PC-9 (cell line): ENCODE measurements at regions not wholly inside any gene's neighbourhood (a gene's known extent, or its start where the extent isn't known, plus 50 kb on each side); places are given as distances from the start of the nearest gene placed in this dataset.

ENCODE experiments used
- EZH2 ChIP-seq: fragments of 200-600 bp; sonication (generic); IDR thresholded peaks from 2 replicates; pipeline ENCODE4 v1.8.0; 2017; ENCODE audit warnings: antibody characterized with exemption, low read depth
- TF ChIP-seq, protein P1 (sequence below): fragments of 200-600 bp; sonication (generic); conservative IDR thresholded peaks from 2 replicates; pipeline ENCODE4 v1.6.1; 2017; ENCODE audit warnings: mixed run types, antibody characterized with exemption, mild to moderate bottlenecking, moderate library complexity

DNA sequence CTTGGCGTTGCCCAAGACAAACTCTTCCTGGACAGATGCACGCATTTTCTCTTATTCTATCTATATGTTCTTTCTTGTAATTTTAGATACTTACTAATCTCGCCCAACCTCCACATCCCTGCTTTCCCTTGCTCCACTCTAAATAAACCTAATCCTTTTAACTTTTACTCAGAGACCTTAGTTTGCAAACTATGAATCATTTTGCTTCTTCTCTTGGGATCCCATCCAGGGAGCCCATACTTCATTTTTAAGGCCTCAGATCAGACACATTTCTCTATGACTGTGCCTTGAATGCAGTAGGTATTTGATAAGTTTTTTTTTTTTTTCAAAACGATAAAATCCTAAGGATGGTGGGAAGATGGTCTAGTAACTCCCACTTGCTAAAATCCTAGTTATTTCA, 353.8 kb upstream of the HAND2 start:
- TF ChIP-seq, protein P1, sequence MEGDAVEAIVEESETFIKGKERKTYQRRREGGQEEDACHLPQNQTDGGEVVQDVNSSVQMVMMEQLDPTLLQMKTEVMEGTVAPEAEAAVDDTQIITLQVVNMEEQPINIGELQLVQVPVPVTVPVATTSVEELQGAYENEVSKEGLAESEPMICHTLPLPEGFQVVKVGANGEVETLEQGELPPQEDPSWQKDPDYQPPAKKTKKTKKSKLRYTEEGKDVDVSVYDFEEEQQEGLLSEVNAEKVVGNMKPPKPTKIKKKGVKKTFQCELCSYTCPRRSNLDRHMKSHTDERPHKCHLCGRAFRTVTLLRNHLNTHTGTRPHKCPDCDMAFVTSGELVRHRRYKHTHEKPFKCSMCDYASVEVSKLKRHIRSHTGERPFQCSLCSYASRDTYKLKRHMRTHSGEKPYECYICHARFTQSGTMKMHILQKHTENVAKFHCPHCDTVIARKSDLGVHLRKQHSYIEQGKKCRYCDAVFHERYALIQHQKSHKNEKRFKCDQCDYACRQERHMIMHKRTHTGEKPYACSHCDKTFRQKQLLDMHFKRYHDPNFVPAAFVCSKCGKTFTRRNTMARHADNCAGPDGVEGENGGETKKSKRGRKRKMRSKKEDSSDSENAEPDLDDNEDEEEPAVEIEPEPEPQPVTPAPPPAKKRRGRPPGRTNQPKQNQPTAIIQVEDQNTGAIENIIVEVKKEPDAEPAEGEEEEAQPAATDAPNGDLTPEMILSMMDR = no peak
- TF ChIP-seq EZH2 = no peak
